ENCODE measurements at regions not wholly inside any gene's neighbourhood (a gene's known extent, or its start where the extent isn't known, plus 50 kb on each side); places are given as distances from the start of the nearest gene placed in this dataset.

DNA sequence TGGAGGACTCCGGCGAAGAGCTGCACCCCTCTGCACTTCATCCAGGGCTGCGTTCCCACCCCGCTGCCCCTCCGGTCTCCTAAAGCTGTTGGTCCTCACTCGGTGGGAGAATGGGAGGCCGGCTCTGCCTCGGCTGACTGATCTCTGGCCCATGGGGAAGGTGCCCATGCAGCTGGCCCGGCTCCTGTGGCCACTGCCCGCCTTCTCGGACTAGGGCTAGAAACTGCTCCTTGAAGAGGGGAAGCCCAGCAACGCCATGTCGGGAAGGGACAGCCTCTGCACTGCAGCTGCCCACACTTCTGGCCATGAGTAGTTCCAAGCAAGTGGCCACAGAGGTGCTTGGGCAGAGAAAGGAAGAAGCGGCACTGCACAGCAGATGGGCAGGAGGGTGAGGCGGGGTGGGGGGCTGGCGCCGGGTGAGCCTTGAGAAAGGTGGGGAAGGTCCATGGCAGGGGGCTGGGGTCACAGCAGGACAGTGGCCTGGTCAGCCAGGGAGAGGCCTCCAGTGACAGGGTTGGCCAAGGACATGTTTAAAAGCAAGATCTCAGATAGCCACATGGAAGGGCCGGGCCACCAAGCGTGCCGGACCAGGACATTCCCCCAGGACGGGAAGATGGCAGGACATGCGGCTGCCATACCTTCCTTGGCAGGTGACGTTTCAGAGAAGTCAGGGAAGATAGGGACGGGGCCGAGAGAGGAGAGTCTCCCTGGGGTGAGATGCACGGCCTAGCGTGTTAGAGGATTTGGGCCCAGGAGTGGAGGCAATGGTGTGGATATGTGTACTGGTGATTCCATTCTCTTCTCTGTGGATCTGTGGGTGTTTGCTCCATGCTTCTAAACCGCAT, 158.8 kb upstream of the HDAC4 start:
- no peaks in the 10 kb centered on the region for H3K4me1 ChIP-seq (ENCODE audit: insufficient read depth, low read length)
- intact Hi-C loops (cut with DNase I, micrococcal nuclease), result no loop called here
- H3K36me3 ChIP-seq (ENCODE audit: insufficient read depth, low read length), result no peaks in the 10 kb centered on the region
- DNase-seq, result no peak
- Mint-ChIP-seq H3K4me1 (ENCODE audit: low read depth) (peaks cover 7% of the 10 kb centered on the region), H3K27me3 (peaks cover 4% of the 10 kb centered on the region), H3K4me3 (no peak overlapping the region), H3K36me3 (ENCODE audit: low read depth) (no peaks in the 10 kb centered on the region), H3K27ac (no peak overlapping the region), H3K9me3 (peaks cover 2% of the 10 kb centered on the region)
- H3K27ac ChIP-seq (ENCODE audit: low read depth in 1 of 2, low read length in 2 of 2), result no peak overlapping the region
- H3K27me3 ChIP-seq (ENCODE audit: control insufficient read depth in 1 of 2, insufficient read depth in 2 of 2, low read length in 2 of 2), result no peaks in the 10 kb centered on the region
- TF ChIP-seq, protein P1, sequence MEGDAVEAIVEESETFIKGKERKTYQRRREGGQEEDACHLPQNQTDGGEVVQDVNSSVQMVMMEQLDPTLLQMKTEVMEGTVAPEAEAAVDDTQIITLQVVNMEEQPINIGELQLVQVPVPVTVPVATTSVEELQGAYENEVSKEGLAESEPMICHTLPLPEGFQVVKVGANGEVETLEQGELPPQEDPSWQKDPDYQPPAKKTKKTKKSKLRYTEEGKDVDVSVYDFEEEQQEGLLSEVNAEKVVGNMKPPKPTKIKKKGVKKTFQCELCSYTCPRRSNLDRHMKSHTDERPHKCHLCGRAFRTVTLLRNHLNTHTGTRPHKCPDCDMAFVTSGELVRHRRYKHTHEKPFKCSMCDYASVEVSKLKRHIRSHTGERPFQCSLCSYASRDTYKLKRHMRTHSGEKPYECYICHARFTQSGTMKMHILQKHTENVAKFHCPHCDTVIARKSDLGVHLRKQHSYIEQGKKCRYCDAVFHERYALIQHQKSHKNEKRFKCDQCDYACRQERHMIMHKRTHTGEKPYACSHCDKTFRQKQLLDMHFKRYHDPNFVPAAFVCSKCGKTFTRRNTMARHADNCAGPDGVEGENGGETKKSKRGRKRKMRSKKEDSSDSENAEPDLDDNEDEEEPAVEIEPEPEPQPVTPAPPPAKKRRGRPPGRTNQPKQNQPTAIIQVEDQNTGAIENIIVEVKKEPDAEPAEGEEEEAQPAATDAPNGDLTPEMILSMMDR (IDR thresholded peaks at IDR 0.05), result no peak
- peaks cover 0 to 6% of the 10 kb centered on the region in 2 experiments for H3K9me3 ChIP-seq (ENCODE audit: control insufficient read depth in 1 of 2, insufficient read depth in 1 of 2, low read length in 2 of 2)
- no peak overlapping the region for H3K4me3 ChIP-seq (ENCODE audit: low read length)
- ATAC-seq (ENCODE audit: poor library complexity), result no peak
- ChIA-PET CTCF (no interaction called here), POLR2A (no interaction called here)

DNA sequence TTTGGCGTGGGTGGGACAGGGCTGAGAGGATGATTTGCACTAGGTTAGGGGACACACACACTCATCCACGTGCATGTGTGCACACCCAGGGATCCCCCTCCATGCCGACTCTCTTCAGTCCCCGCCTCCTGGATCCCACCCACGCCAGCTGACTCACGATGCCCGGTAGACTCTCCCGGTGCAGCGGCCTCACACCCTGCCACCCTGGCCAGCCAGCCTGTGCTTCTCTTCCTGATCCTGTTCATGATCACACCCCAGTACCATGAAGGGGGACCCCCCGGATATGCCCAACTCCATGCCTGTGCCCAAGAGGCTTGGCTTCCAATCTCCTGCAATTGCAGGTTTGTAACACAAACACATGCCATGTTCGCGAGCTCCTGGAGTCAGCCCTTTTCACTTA, 157.8 kb upstream of the HDAC4 start:
- intact Hi-C loops (cut with DNase I, micrococcal nuclease), result no loop called here
- H3K4me1 Mint-ChIP-seq (ENCODE audit: low read depth), result peaks cover 8% of the 10 kb centered on the region
- ChIA-PET POLR2A (no interaction called here), CTCF (no interaction called here)
- no peaks in the 10 kb centered on the region for H3K36me3 Mint-ChIP-seq (ENCODE audit: low read depth)
- Histone ChIP-seq H3K9me3 (ENCODE audit: control insufficient read depth in 1 of 2, insufficient read depth in 1 of 2, low read length in 2 of 2) (peaks cover 0 to 5% of the 10 kb centered on the region in 2 experiments), H3K27me3 (ENCODE audit: control insufficient read depth in 1 of 2, insufficient read depth in 2 of 2, low read length in 2 of 2) (no peaks in the 10 kb centered on the region), H3K4me3 (ENCODE audit: low read length) (no peak overlapping the region), H3K27ac (ENCODE audit: low read depth in 1 of 2, low read length in 2 of 2) (no peak overlapping the region), H3K36me3 (ENCODE audit: insufficient read depth, low read length) (no peaks in the 10 kb centered on the region), H3K4me1 (ENCODE audit: insufficient read depth, low read length) (peaks cover under 1% of the 10 kb centered on the region)
- DNase-seq (no peak), ATAC-seq (ENCODE audit: poor library complexity) (no peak)
- peaks cover 2% of the 10 kb centered on the region for H3K9me3 Mint-ChIP-seq
- no peak overlapping the region for H3K27ac Mint-ChIP-seq
- H3K27me3 Mint-ChIP-seq, result peaks cover 4% of the 10 kb centered on the region
- TF ChIP-seq, protein P1 (IDR thresholded peaks at IDR 0.05), result no peak
- no peak overlapping the region for H3K4me3 Mint-ChIP-seq

DNA sequence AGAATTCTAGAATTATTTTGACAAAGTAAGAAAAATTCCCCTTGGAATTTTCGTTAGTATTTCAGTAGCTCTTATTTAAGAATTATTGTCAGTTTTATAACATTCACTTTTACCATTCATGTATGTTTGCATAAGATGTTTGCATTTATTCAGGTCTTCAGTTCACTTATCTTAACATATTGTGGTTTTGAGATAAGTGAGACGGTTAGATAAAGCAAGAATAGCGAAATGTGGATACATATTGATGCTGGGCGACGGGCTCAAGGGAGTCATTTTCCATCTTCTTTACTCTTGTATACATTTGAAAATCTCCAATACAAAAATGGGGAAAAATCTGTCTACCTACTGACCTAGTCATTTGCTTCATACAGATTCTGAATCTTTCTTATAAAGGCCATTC, 156.7 kb upstream of the HDAC4 start:
- Mint-ChIP-seq H3K27ac (no peak overlapping the region), H3K4me3 (no peak overlapping the region), H3K4me1 (ENCODE audit: low read depth) (peaks cover 19% of the 10 kb centered on the region), H3K9me3 (peaks cover 2% of the 10 kb centered on the region), H3K27me3 (no peaks in the 10 kb centered on the region), H3K36me3 (ENCODE audit: low read depth) (no peaks in the 10 kb centered on the region)
- Histone ChIP-seq H3K4me3 (ENCODE audit: low read length) (no peak overlapping the region), H3K27ac (ENCODE audit: low read depth in 1 of 2, low read length in 2 of 2) (no peak overlapping the region), H3K27me3 (ENCODE audit: control insufficient read depth in 1 of 2, insufficient read depth in 2 of 2, low read length in 2 of 2) (no peaks in the 10 kb centered on the region), H3K9me3 (ENCODE audit: control insufficient read depth in 1 of 2, insufficient read depth in 1 of 2, low read length in 2 of 2) (no peaks in the 10 kb centered on the region), H3K36me3 (ENCODE audit: insufficient read depth, low read length) (no peaks in the 10 kb centered on the region), H3K4me1 (ENCODE audit: insufficient read depth, low read length) (peaks cover 7% of the 10 kb centered on the region)
- CTCF ChIA-PET, result interaction anchor here (1.1 kb wide), 1 partner anchor 9 kb away, joined by 3 read pairs; no protein-coding TSS in a partner anchor
- POLR2A ChIA-PET, result no interaction called here
- TF ChIP-seq, protein P1 (IDR thresholded peaks at IDR 0.05), result no peak
- DNase-seq, result no peak
- ATAC-seq (ENCODE audit: poor library complexity), result no peak
- intact Hi-C loops (cut with DNase I, micrococcal nuclease), result no loop called here
